ENCODE measurements at regions not wholly inside any gene's neighbourhood (a gene's known extent, or its start where the extent isn't known, plus 50 kb on each side); places are given as distances from the start of the nearest gene placed in this dataset.
A peak's percentile ranks its signal among the peaks of the same experiment; 100 is the strongest.

- no peak for ATAC-seq
- 69 to 79% methylated on average over 4 of the region's 4 CpGs for WGBS, 2 donors
- Histone ChIP-seq H3K27me3 (no peaks in the 10 kb centered on the region), H3K27ac (no peak overlapping the region), H3K36me3 (no peaks in the 10 kb centered on the region), H3K9me3 (peaks cover 0 to 5% (median 0%) of the 10 kb centered on the region in 11 donors), H3K4me3 (no peak overlapping the region), H3K4me1 (peaks cover 0 to 21% (median 4%) of the 10 kb centered on the region in 9 donors)
- no peak for TF ChIP-seq CTCF (IDR thresholded peaks at IDR 0.05)
- DNase-seq: no peak
- intact Hi-C loops (cut with DNase I): no loop called here
These were observed 69.3 kb downstream of the NHLRC3 start for GRCh38 chr13:39107561-39107960.

- ATAC-seq (no peak), DNase-seq (no peak)
- Histone ChIP-seq H3K4me1 (peaks cover 0 to 21% (median 4%) of the 10 kb centered on the region in 9 donors), H3K9me3 (peaks cover 0 to 9% (median 0%) of the 10 kb centered on the region in 11 donors), H3K27ac (no peak overlapping the region), H3K27me3 (no peaks in the 10 kb centered on the region), H3K4me3 (no peak overlapping the region), H3K36me3 (no peaks in the 10 kb centered on the region)
- TF ChIP-seq CTCF (IDR thresholded peaks at IDR 0.05): no peak
- intact Hi-C loops (cut with DNase I): no loop called here
- 42 to 52% methylated on average over 2 of the region's 2 CpGs for WGBS, 2 donors
These were observed 70.5 kb downstream of the NHLRC3 start for GRCh38 chr13:39108783-39109182.

- intact Hi-C loops (cut with DNase I): no loop called here
- Histone ChIP-seq H3K27ac (peak overlapping the region in 8 of 10 donors; percentile 33 to 83 (median 72)), H3K4me1 (peaks cover 0 to 21% (median 4%) of the 10 kb centered on the region in 9 donors), H3K9me3 (peaks cover 0 to 23% (median 0%) of the 10 kb centered on the region in 11 donors), H3K36me3 (no peaks in the 10 kb centered on the region), H3K4me3 (no peak overlapping the region), H3K27me3 (no peaks in the 10 kb centered on the region)
- WGBS, 2 donors: 62 to 74% methylated on average over 2 of the region's 2 CpGs
- DNase-seq: no peak
- peak in 7 of 8 donors; percentile 44 to 91 (median 67) for ATAC-seq
- TF ChIP-seq CTCF (IDR thresholded peaks at IDR 0.05): no peak
These were observed 72.4 kb downstream of the NHLRC3 start for GRCh38 chr13:39110518-39111097.

- WGBS, 2 donors: 0 to 1% methylated on average over 2 of the region's 2 CpGs
- Histone ChIP-seq H3K36me3 (no peaks in the 10 kb centered on the region), H3K27me3 (no peaks in the 10 kb centered on the region), H3K4me1 (peaks cover 0 to 21% (median 4%) of the 10 kb centered on the region in 9 donors), H3K27ac (peak overlapping the region in 8 of 10 donors; percentile 33 to 83 (median 72)), H3K9me3 (peaks cover 0 to 24% (median 0%) of the 10 kb centered on the region in 11 donors), H3K4me3 (no peak overlapping the region)
- DNase-seq: no peak
- TF ChIP-seq CTCF (IDR thresholded peaks at IDR 0.05): no peak
- intact Hi-C loops (cut with DNase I): no loop called here
- peak; percentile 61 to 96 (median 86) for ATAC-seq
These were observed 72.9 kb downstream of the NHLRC3 start for GRCh38 chr13:39111145-39111544.

All from heart right ventricle (tissue), 16 donors.